Right renal cortex interstitium (tissue), 3 donors: ENCODE measurements at regions not wholly inside any gene's neighbourhood (a gene's known extent, or its start where the extent isn't known, plus 50 kb on each side); places are given as distances from the start of the nearest gene placed in this dataset.

Experiments used
- DNase-seq, 3 donors: peaks; one replicate each; pipeline ENCODE4 v3.0.0-alpha.2; 2013; ENCODE audit warnings: low read depth in 3 of 3, low spot score in 2 of 3

DNA sequence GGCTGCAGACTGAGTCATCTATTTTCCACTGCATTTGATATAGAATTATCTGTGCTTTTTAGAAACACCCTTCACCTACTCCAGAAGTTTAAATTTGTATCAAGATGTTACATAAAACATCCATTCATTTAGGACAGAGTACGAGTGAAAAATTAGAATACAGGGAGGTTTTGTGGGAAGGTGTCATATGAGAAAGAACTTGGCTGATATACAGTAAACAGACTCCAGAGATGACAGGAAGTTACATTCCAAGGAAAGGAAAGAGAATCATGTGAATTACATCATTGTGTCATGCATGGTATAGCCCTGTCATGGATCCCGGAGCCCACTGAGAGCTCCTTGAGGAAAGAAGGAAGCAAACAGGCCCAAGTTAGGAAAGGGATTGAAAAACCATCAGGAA, 341.5 kb upstream of the PKDCC start:
- no peak for DNase-seq

DNA sequence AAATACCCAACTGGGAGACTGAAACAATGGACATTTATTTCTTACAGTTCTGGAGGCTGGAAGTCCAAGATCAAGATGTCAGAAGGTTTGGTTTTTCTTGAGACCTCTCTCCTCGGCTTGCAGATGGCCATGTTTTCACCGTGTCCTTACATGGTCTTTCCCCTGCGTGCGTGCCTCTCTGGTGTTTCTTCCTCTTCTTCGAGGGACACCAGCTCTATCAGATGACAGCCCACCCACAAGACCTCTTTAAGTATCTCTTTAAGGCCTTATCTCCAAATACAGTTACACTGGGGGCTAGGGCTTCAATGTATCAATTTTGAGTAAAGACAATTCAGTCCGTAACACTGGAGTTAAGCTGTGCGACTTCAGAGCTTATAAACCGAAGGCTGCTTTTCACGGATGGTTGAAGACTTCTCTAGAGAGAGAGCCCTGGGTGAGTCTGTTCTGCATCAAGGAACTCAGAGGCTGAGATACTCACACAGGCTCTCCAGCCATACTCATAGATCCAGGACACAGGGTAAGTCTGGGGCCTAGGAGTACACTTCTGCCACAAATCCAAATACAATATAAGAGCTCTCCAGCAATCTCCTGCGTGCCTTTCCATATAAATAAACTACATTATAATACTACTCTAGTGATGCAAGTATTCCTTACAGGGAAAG, 339.9 kb upstream of the PKDCC start:
- no peak for DNase-seq

DNA sequence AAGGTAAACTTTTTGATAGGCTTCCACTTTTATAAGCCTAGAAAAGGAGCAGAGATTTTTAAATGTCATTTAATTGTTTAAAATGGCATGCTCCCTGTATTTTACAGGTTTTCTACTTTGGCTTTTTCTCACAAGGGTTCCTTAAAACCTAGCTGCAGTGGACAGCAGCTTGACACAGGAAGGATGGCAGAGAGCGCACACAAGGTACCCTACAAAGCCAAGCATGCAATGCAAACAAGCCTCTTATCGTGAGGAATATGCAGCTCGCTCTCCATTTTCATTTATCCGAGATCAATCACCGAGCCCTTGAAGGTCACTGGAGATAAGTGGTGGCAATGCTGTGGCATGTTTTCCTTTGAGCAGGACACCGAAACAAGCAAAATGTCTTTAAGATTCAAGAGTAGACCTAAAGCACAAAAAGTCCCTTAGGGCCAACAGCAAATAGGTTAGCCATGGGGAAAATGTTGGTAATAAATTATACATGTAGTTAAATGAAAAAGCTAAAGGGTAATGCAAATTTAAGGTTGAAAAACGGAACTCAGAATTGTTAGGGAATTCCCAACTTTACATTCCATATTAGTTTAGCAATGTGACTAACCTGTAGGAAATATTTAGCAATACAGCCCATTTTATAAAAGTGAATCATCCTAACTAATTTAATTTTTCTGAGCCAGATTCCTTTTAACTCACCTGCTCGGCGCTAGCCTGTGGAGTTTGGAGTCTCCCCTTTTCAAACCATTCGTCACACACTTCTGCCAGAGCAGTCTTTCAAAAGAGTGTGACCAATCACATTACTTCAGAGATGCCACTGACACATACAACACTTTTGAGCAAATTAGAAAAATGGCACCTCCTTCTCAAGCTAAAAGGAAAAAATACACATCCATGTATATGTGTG, 337.9 kb upstream of the PKDCC start:
- DNase-seq = no peak

DNA sequence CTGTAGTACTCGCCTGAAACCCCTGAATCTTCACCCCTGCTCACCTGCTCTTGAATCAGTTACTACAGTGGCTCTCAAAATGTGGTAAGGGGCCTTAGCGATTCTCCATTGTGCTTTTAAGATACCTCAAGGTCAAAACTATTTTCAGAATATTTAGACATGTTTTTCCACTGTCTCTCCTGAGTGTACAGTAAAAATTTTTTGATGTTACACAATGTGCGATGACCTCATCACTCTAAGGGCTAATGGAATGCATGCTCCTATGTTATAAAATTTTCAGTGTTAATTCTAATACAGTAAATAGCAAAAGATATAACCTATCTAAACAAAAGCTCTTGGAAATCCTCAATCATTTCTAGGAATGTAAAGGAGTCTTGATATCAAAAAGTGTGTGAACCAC, 336.9 kb upstream of the PKDCC start:
- no peak for DNase-seq

DNA sequence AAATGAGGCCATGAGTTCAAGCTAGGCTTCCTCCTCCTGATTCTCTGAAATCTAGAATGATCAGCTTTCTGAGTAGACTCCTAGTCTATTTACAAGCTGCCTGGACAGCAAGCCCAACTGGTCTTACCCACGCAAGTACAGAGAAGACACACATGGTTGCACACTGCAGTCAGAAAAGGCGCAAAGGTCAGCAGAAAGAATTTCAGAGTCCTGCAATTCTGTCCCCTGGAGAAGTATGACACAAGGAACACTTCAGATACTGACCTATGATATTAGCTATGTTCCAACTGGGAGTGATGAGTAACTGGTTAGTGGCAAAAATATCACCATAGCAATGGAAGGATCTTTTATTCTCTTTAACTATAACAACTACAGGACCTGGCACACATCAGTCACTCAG, 336.1 kb upstream of the PKDCC start:
- no peak for DNase-seq

DNA sequence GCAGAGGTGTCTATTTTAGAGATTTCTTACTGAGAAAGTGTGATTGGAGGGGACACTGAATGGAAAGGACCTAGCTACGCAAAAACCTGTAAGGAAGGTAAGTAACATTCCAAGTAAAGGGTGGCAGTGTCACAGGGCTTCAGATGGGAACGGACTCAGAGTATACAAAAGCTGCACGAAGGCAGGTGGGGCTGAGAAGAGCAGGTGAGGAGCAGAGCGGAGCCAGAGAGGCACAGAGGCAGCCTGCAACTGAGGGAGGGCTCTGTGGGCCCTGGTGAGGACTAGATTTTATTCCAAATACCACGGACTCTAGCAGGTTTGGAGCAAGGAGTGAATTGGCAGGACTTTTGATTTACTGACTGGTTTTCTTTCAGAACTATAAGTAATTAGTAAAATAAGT, 331.3 kb upstream of the PKDCC start:
- DNase-seq = no peak

DNA sequence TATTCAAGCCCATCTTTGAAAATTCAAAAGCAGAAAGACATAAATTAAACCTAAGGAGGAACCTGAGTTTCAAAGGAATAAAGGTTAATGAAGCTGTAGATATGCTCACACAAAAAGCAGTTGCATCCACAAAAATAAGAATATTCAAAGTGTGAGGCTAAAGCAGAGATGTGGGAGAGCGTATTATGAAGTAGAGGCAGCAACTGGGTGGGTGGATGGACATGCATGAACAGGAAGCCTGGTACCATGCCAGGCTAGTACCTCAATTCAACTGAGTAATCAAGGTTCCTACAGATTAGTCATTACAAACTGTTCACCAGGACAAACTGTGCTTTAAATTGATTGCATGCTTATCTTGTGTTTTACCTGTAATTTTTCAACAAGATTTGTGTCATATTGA, 330.0 kb upstream of the PKDCC start:
- DNase-seq = no peak

DNA sequence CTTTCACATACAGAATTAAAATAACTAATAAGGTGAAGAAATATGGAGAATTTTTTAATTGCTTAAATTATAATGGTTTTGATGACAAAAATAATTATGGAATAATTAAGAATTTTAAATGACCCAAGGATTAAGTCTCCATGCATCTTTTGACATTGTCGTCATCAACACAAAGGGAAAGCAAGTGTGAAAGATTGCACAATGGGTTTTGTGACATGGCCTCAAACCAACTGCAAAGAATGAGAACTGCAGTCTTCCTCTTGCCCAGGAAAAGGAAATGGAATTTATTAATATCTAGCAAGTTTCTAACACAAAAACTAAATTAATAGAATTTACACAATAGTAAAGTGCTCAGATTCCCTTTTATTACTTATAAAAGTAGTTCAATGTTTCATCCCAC, 329.1 kb upstream of the PKDCC start:
- no peak for DNase-seq

DNA sequence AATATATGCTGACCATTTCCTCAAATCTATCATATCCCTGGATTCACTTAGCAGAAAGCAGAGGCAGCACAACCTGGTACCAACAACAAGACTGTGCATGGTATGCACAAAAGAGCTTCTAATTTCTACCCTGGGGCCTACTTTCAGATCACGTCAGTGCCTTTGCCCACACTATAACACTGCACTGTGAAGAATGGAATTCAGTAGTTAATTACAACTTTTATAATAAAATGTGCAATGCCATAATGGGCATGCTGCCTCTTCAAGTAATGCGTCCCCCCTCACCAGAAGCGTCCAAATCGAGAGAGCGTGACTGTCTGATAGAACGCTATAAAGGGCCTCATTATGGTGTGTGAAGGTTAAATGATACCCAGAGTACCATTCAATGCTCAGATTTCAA, 328.1 kb upstream of the PKDCC start:
- no peak for DNase-seq

DNA sequence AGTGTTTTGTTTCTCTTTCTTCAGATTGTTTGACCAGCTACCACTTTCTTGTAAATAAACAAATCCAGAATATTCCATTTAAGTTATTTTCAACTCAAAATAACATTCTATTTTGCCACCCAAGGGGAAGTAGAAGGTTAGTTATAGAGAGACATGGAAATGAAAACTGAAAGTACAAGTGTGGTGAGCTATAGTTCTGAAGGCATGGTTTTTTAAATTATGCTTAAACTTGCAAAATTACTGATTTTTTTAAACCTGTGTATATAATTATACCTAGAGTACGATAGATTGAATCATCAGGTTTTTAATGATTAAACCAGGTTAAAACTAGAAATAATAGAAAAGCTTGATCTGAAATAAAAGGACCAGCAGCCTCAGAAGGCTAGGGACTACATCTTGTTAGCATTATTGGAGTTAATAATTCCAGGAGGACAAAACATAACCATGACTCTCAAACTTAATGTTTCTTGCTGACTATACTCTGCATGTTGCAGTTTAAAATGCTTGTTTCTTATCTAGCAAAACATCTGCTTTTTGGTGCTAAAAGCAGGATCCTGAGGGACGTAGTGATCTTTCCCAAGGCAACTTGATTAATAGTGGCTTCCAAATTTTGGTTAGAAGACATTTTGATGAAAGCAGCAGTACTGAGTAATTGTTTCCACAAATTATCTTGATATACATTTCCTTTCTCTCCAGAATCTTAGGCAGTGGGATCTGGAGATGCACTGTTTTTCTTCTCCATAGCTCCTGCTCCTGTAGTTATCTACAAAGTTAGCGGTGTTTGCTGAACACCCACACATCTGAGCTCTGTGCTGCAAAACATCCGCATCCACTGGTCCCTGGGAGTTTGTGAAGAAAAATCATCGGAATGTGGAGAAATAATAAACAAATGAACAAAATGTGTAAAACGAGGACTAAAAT, 327.2 kb upstream of the PKDCC start:
- no peak for DNase-seq

DNA sequence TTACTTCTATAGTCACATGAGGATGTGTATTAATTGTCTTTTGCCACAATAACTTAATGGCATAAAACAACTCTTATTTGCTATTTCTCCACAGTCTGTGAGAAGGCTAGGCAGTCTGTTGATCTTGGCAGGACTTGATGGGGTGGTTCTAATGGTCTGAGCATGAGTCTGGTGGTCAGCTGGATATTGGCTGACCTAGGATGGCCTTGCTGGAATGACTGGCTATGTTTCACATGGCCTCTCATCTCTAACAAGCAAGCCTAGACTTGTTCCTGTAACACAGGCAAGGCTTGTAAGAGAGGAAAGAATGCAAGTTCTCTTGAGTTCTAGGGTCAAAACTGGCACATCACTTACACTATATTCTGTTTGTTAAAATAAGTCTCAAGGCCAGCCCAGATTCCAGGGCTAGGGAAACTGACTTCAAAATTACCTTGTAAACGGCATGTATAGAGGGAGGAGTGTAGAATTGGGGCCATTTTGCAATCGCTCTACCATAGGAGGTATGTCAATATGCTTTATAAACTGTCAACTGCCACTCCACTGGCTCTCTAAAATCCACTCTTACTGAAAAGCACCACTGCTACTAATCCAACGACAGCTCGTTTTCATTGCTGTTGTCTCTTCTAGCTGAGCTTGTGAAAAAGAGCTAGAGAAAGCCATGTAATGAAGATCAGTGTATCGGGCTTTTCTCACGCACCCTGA, 325.0 kb upstream of the PKDCC start:
- no peak for DNase-seq

DNA sequence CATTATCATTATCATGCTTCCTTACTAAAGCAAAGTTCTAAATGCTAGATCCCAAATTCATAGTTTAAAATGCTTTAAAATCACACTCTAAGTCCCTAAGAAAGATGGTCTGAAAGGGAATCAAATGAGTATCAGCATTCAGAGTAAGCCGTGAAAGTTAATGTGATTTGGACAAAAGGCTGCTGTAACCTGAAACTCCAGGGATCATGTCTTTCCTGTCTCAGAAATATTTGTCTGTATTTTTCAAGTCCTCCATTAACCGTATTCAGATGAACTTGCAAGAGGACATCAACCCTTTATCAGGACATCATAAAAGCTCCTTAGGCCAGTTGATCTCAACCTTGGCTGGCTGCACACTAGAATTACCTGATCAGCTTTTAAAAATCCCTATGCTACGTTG, 324.3 kb upstream of the PKDCC start:
- DNase-seq = no peak

DNA sequence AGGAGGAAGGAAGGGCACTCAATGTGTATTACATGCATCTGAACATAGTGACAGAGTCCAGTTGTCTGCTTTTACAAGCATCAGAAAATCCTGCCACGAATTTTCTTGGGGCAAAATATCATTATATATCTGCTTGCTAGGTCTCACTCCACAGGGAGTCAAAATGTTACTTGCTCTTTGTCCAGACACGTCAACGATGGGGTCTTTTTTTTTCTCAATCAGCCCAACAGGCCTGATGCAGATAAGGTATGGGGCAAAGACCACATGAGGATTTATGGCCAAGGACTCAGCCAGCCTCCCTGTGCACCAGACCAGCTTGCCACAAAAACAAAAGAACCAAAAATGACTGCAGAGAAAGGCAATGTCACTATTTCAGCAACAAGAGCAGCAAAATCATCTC, 323.4 kb upstream of the PKDCC start:
- no peak for DNase-seq

DNA sequence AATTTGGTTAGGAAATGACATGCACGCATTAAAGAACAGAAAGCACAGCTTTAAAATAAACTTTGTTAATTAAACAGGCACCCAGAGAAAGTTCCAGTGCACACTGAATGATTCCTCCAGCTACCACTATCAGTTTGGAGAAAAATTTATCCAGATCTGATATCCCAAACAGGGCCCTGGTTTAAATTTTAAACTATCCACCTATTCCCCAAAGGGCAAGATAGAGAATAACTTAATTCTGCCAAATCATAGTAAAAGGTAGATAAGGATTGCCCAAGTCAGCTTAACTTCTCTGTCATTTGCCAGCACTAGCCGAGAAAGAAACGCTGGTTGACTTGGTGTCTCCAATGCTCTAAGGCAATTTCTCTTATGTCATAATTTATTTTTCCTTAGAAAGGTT, 321.9 kb upstream of the PKDCC start:
- DNase-seq = no peak

DNA sequence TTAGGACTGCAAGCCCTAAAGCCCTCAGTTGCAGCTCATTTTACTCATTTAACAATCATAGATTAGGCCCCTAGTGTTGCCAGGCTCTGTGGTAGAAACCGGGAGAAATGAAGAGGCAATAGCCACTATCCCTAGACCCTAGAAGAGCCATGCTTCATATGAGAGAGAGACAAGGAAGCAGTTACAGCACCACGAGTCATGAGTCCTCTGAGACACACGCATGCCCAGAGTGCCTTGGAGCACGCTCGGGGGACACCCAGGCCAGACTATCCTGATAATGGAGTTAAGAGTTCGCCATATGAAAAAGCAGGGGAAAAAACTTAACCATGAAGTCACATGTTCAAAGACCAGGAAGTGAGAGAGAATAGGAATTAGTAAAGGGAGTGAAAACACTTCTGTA, 321.5 kb upstream of the PKDCC start:
- DNase-seq = no peak

DNA sequence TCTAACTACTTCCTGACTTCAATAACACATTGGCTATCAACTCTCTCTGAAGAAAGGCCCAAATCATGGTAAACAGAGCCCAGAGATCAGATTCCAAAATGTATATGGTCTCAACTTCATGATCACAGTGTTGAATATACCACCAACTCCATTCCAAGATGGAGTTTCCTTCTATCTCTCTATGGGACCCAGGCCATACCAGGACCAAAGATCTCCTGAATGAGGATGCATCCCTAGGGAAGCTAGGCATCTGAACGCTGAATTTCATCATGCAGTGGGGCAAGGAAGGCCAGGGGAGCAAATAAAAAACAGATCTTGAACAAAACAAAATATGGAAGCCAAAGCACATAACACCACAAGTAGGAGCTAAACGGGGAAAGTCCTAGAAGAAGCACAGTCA, 320.7 kb upstream of the PKDCC start:
- no peak for DNase-seq

DNA sequence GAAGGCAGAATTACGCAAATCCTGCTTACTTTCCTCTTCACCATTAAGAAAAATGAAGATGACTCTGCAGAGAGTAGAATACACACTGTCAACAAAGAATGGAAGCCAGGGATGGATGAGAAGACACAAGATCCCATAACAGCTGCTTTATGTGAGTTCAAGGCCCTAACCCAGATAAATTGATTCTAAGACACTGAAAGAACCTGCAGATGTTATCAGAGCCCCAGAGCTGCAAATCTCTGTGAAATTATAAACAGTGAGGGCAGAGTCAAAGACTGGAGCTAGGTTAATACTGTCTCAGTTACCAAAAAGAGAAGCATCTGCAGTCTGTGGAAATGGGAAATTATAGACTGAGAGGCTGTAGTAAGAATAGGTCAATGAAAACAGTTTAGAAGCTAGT, 320.1 kb upstream of the PKDCC start:
- no peak for DNase-seq

DNA sequence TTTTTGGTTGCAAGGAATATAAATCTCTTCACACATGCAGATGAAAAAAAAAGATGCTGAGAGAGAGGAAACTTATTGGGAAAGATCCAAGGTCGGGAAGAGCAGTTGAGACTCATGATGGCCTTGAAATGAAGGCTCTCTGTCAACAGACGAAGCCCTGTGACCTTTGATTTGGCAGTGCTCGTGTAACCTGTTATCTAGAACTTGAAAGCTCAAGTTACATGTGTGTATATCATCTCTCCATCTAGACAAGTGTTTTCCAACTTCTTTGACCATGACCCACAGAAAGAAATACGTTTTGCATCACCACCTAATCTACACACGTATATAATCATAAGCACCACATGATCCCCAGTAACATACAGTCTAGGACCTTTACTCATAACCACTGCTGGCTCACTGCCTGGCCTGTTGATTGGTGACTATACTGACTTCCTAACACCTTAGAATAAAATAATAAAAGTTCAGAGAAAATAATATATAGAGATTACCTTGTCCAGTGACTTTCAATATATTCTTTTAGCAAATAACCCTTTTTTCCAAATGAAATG, 319.0 kb upstream of the PKDCC start:
- DNase-seq = no peak

DNA sequence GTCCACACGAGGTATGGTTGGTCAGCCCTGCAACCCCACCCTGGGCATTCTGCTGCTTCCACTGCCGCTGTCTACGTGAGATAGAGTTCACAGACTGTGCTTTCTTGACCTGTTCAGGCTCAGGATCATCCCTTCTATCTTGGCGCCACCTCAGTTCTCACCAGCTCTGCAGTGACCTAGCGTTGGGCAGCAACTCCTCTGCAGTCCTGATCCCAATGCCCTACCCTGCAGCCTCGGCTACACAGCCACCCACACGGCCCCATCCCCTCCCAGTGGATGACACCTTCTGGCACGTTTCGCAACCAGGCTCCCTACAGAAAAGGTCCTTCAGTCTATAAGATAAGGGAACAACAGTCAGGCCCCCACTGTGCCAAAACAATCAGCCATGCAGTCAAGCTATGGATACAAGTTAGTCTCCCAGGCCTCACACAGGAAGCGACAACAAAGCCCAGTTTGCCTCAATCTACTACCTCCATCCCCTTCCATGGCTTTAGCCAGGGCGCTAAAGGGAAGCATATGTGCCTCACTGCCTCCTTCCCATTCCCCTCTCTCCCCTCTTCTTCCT, 317.9 kb upstream of the PKDCC start:
- DNase-seq = no peak

DNA sequence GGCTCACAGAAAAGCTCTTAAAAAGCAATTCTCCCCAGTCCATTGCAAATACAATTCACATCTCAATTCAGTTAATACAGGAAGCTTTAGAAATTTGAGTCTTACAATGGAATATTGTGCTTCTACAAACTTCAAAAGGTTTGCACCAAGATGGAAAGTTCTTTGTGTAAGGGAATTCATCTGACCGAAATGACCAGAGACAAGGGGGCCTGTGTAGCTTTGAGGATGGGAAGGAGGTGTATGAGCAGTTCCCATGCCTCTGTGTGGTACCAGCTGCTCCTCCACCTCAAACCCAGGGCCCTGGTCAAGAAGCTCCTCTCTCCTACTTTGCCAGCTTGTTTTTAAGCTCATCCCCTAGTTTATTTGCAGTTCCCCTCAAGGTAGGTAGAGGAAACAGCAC, 312.8 kb upstream of the PKDCC start:
- no peak for DNase-seq
